HCT116 (cell line): ENCODE measurements at regions not wholly inside any gene's neighbourhood (a gene's known extent, or its start where the extent isn't known, plus 50 kb on each side); places are given as distances from the start of the nearest gene placed in this dataset.

Source experiments
- ATAC-seq: fragments of 200-7000 bp; cut with Tn5 transposase; 2 replicates; pipeline ENCODE4 v1.9.1; 2020; ENCODE audit warnings: mild to moderate bottlenecking, moderate library complexity
- BruUV-seq: library from RNA; stranded (reverse); fragments of 400-500 nt; replicated peaks from 2 replicates; lab custom pipeline; 2021; lab: Mats Ljungman, UMichigan
- CTCF ChIA-PET: fragments of 300-600 bp; sonication (Branson Sonifier 250); formaldehyde crosslinking; loops from one replicate; lab custom pipeline; 2021; ENCODE audit warnings: antibody characterized with exemption; lab: Charles Lee
- POLR2A ChIA-PET: fragments of 300-600, 350-600 bp; sonication (Branson Sonifier 250); formaldehyde crosslinking; loops from one replicate; lab custom pipeline; 2021; ENCODE audit warnings: antibody characterized with exemption; lab: Charles Lee
- RAD21 ChIA-PET, 2 experiments: fragments of 300-600 bp; sonication (Branson Sonifier 250); formaldehyde crosslinking; loops; one replicate each; lab custom pipeline; 2023; ENCODE audit warnings: low total read pairs in 2 of 2; ENCODE audit not compliant: uncharacterized antibody in 2 of 2, unreplicated experiment in 2 of 2, low non-redundant PET in 1 of 2; lab: Charles Lee
- DNase-seq: peaks from one replicate; pipeline ENCODE4 v3.0.0-alpha.2; 2010; ENCODE audit warnings: low read depth, low spot score
- H2AFZ ChIP-seq: fragments of 200-600 bp; shearing (Covaris generic), sonication (generic); 2 replicates; pipeline ENCODE4 v1.6.1; 2017; ENCODE audit warnings: low read depth, mixed run types, mixed read lengths, antibody characterized with exemption, low read length; ENCODE audit not compliant: poor library complexity, severe bottlenecking
- H3K27ac ChIP-seq: 2 replicates; pipeline ENCODE4 v1.5.1; 2012; ENCODE audit warnings: low read depth, low read length
- H3K27me3 ChIP-seq: fragments of 200-600 bp; sonication (generic); 2 replicates; pipeline ENCODE4 v1.6.1; 2016; ENCODE audit warnings: mixed run types, low read length, mixed read lengths; ENCODE audit not compliant: insufficient read depth
- H3K36me3 ChIP-seq, 2 experiments: fragments of 200-500 bp in 1 of 2; fragments of 200-600 bp in 1 of 2; sonication (Bioruptor generic) in 1 of 2; sonication (generic) in 1 of 2; 2 replicates each; pipeline versions ENCODE4 v1.5.1 to v1.6.1; 2014 to 2016; ENCODE audit warnings: low read length in 2 of 2, inconsistent platforms in 1 of 2, mixed read lengths in 1 of 2, mixed run types in 1 of 2; ENCODE audit not compliant: insufficient read depth in 2 of 2, control insufficient read depth in 1 of 2
- H3K4me1 ChIP-seq, 2 experiments: fragments of 200-600 bp in 1 of 2; sonication (generic) in 1 of 2; 2 replicates each; pipeline versions ENCODE4 v1.5.1 to v1.6.1; 2012 to 2017; ENCODE audit warnings: low read length in 2 of 2, inconsistent platforms in 1 of 2, mild to moderate bottlenecking in 1 of 2, mixed read lengths in 1 of 2, mixed run types in 1 of 2, moderate library complexity in 1 of 2; ENCODE audit not compliant: insufficient read depth in 2 of 2, control insufficient read depth in 1 of 2
- H3K4me2 ChIP-seq: fragments of 200-600 bp; sonication (generic); 2 replicates; pipeline ENCODE4 v1.6.1; 2017; ENCODE audit warnings: mixed run types, low read length, mixed read lengths
- H3K4me3 ChIP-seq, 2 experiments: fragments of 200-600 bp in 1 of 2; sonication (generic) in 1 of 2; replicated peaks in 1 of 2; 2 replicates each; pipeline ENCODE4 v1.5.1; 2011 to 2016; ENCODE audit warnings: low read length in 2 of 2, control low read depth in 1 of 2, low read depth in 1 of 2, mild to moderate bottlenecking in 1 of 2, mixed read lengths in 1 of 2, mixed run types in 1 of 2
- H3K79me2 ChIP-seq: fragments of 200-600 bp; sonication (generic); 2 replicates; pipeline ENCODE4 v1.6.1; 2017; ENCODE audit warnings: mild to moderate bottlenecking, mixed run types, low read length, moderate library complexity, mixed read lengths; ENCODE audit not compliant: insufficient read depth
- H3K9ac ChIP-seq: fragments of 200-600 bp; sonication (generic); 2 replicates; pipeline ENCODE4 v1.6.1; 2016; ENCODE audit warnings: low read length, mixed read lengths
- H3K9me2 ChIP-seq: fragments of 200-600 bp; sonication (generic), shearing (Covaris generic); 2 replicates; pipeline ENCODE4 v1.6.1; 2017; ENCODE audit warnings: mixed run types, mild to moderate bottlenecking, moderate library complexity; ENCODE audit not compliant: insufficient read depth
- H3K9me3 ChIP-seq, 2 experiments: fragments of 200-500 bp in 1 of 2; fragments of 200-600 bp in 1 of 2; sonication (Bioruptor generic) in 1 of 2; sonication (generic) in 1 of 2; 2 replicates each; pipeline ENCODE4 v1.6.1; 2014 to 2017; ENCODE audit warnings: low read length in 2 of 2, mixed read lengths in 2 of 2, inconsistent platforms in 1 of 2, low read depth in 1 of 2, mild to moderate bottlenecking in 1 of 2, mixed run types in 1 of 2, moderate library complexity in 1 of 2; ENCODE audit not compliant: control insufficient read depth in 1 of 2, insufficient read depth in 1 of 2
- H4K20me1 ChIP-seq: fragments of 200-600 bp; sonication (generic), shearing (Covaris generic); 2 replicates; pipeline ENCODE4 v1.6.1; 2017; ENCODE audit warnings: mixed run types, mild to moderate bottlenecking, moderate library complexity; ENCODE audit not compliant: insufficient read depth
- ATF3 ChIP-seq: IDR thresholded peaks from 2 replicates; pipeline ENCODE4 v1.6.1; 2012
- CBX3 ChIP-seq: IDR thresholded peaks from 2 replicates; pipeline ENCODE4 v1.6.1; 2012; ENCODE audit warnings: low read depth
- CTCF ChIP-seq, 3 experiments: fragments of 200-600 bp in 1 of 3; sonication (generic) in 1 of 3; IDR thresholded peaks in 2 of 3; conservative IDR thresholded peaks in 1 of 3; 2 replicates each; pipeline ENCODE4 v1.5.1; 2012 to 2017; ENCODE audit warnings: low read depth in 2 of 3, low read length in 2 of 3, antibody characterized with exemption in 1 of 3, borderline replicate concordance in 1 of 3, control low read depth in 1 of 3, mild to moderate bottlenecking in 1 of 3, mixed read lengths in 1 of 3, mixed run types in 1 of 3, moderate library complexity in 1 of 3; ENCODE audit not compliant: insufficient read depth in 1 of 3
- EGR1 ChIP-seq: IDR thresholded peaks from 2 replicates; pipeline ENCODE4 v1.6.1; 2012; ENCODE audit warnings: low read depth
- ELF1 ChIP-seq: IDR thresholded peaks from 2 replicates; pipeline ENCODE4 v1.6.1; 2012; ENCODE audit warnings: low read depth, borderline replicate concordance
- EZH2 ChIP-seq: fragments of 200-600 bp; sonication (generic); IDR thresholded peaks from 2 replicates; pipeline ENCODE4 v1.6.1; 2017; ENCODE audit warnings: antibody characterized with exemption, mixed run types
- EZH2phosphoT487 ChIP-seq: fragments of 200-600 bp; IDR thresholded peaks from 2 replicates; pipeline ENCODE4 v1.6.1; 2018; ENCODE audit warnings: antibody characterized with exemption, borderline replicate concordance
- POLR2A ChIP-seq: IDR thresholded peaks from 2 replicates; pipeline ENCODE4 v1.7.0; 2011; ENCODE audit warnings: borderline replicate concordance; ENCODE audit not compliant: insufficient read depth, insufficient read length; ENCODE audit errors: extremely low read depth
- RAD21 ChIP-seq: IDR thresholded peaks from 2 replicates; pipeline ENCODE4 v1.6.1; 2012; ENCODE audit warnings: low read depth, mild to moderate bottlenecking
- REST ChIP-seq: IDR thresholded peaks from 2 replicates; pipeline ENCODE4 v1.6.1; 2012; ENCODE audit warnings: low read depth
- SIN3A ChIP-seq: IDR thresholded peaks from 2 replicates; pipeline ENCODE4 v1.6.1; 2012; ENCODE audit warnings: low read depth
- SP1 ChIP-seq: IDR thresholded peaks from 2 replicates; pipeline ENCODE4 v1.6.1; 2012; ENCODE audit warnings: low read depth
- SRF ChIP-seq: IDR thresholded peaks from 2 replicates; pipeline ENCODE4 v1.6.1; 2012; ENCODE audit warnings: low read depth
- ZBTB33 ChIP-seq: IDR thresholded peaks from 2 replicates; pipeline ENCODE4 v1.6.1; 2011; ENCODE audit warnings: mild to moderate bottlenecking, low read length, moderate library complexity; ENCODE audit not compliant: insufficient replicate concordance; ENCODE audit errors: extremely low read depth
- intact Hi-C: fragments of 100-400 bp; cut with micrococcal nuclease; formaldehyde crosslinking; loops from 2 replicates; pipeline ENCODE4 v1.10.0; 2022

GRCh38 chr2:30073523-30073922, 73.3 kb upstream of the YPEL5 start (continued):
- no peak for TF ChIP-seq REST
- no peak for TF ChIP-seq ATF3
- no peak for TF ChIP-seq EGR1
- TF ChIP-seq SRF, result no peak

- Histone ChIP-seq H3K36me3 (no peaks in the 10 kb centered on the region), H3K4me1 (no peaks in the 10 kb centered on the region), H3K27ac (no peak overlapping the region), H3K27me3 (peaks cover 22% of the 10 kb centered on the region), H2AFZ (no peak overlapping the region), H3K9ac (no peak overlapping the region), H3K79me2 (no peaks in the 10 kb centered on the region), H3K9me3 (no peaks in the 10 kb centered on the region), H3K9me2 (no peaks in the 10 kb centered on the region), H4K20me1 (no peaks in the 10 kb centered on the region), H3K4me2 (no peak overlapping the region), H3K4me3 (no peak overlapping the region)
- ChIA-PET POLR2A (no interaction called here), RAD21 (no interaction called here), CTCF (interaction anchor here (1.2 to 1.3 kb wide), 2 partner anchors 151 to 612 kb away, joined by 3 to 6 read pairs; no protein-coding TSS in a partner anchor)
- ATAC-seq, result no peak
- no TSS peak for BruUV-seq
- TF ChIP-seq REST, result no peak
- no peak for TF ChIP-seq CTCF (IDR thresholded peaks at IDR 0.05 in 2 of 3, conservative IDR thresholded peaks at IDR 0.05 in 1 of 3; ENCODE audit: borderline replicate concordance in 1 of 3, insufficient read depth in 1 of 3, low read depth in 2 of 3, low read length in 2 of 3)
- no peak for TF ChIP-seq EZH2phosphoT487
- no peak for TF ChIP-seq POLR2A
- no peak for TF ChIP-seq SIN3A
- TF ChIP-seq ZBTB33, result no peak
- TF ChIP-seq ELF1, result no peak
- no peak for TF ChIP-seq CBX3
- TF ChIP-seq SP1, result no peak
- no peak for TF ChIP-seq RAD21
- TF ChIP-seq EZH2, result no peak
- DNase-seq, result no peak
- intact Hi-C loops, result loop anchor here (5.0 kb wide), 2 partner anchors 232 to 837 kb away; no protein-coding TSS in a partner anchor
Measured at GRCh38 chr2:30074023-30074422, 72.8 kb upstream of the YPEL5 start.
